SIG-M5 treated with dmso at 0.1 percent for 504 hours (cell line): ENCODE measurements at regions not wholly inside any gene's neighbourhood (a gene's known extent, or its start where the extent isn't known, plus 50 kb on each side); places are given as distances from the start of the nearest gene placed in this dataset.
A peak's percentile ranks its signal among the peaks of the same experiment; 100 is the strongest.

Experiments
- DNase-seq: peaks from one replicate; lab custom pipeline; 2025; ENCODE audit not compliant: unreplicated experiment; lab: John Stamatoyannopoulos, UW

GRCh38 chr11:69928975-69929374, 109.8 kb upstream of the FGF3 start:
- no peak for DNase-seq

- DNase-seq = no peak
Observed at GRCh38 chr11:69930081-69931059, 111.2 kb upstream of the FGF3 start.

- no peak for DNase-seq
Observed at GRCh38 chr11:69931060-69931910, 112.1 kb upstream of the FGF3 start.

GRCh38 chr11:69931994-69932910, 113.0 kb upstream of the FGF3 start:
- DNase-seq = no peak

GRCh38 chr11:69934861-69935494, 115.8 kb upstream of the FGF3 start:
- no peak for DNase-seq

GRCh38 chr11:69935941-69936505, 116.8 kb upstream of the FGF3 start:
- DNase-seq = no peak

GRCh38 chr11:69936771-69937170, 117.6 kb upstream of the FGF3 start:
- DNase-seq = peak; percentile 32

- no peak for DNase-seq
Observed at GRCh38 chr11:69938206-69938605, 119.0 kb upstream of the FGF3 start.

GRCh38 chr11:69939551-69940245, 120.5 kb upstream of the FGF3 start:
- DNase-seq = no peak

GRCh38 chr11:69940246-69940610, 121.0 kb upstream of the FGF3 start:
- no peak for DNase-seq

- DNase-seq = no peak
Observed at GRCh38 chr11:69941546-69942332, 122.5 kb upstream of the FGF3 start.

GRCh38 chr11:69942333-69942820, 123.2 kb upstream of the FGF3 start:
- no peak for DNase-seq

- DNase-seq = peak; percentile 24
Observed at GRCh38 chr11:69943066-69943465, 123.8 kb upstream of the FGF3 start.

- no peak for DNase-seq
Observed at GRCh38 chr11:69943506-69943905, 124.3 kb upstream of the FGF3 start.

- DNase-seq = no peak
Observed at GRCh38 chr11:69944146-69944795, 125.1 kb upstream of the FGF3 start.

- DNase-seq = no peak
Observed at GRCh38 chr11:69945157-69945556, 125.9 kb upstream of the FGF3 start.

- no peak for DNase-seq
Observed at GRCh38 chr11:69947059-69947792, 128.0 kb upstream of the FGF3 start.
